ENCODE measurements at regions not wholly inside any gene's neighbourhood (a gene's known extent, or its start where the extent isn't known, plus 50 kb on each side); places are given as distances from the start of the nearest gene placed in this dataset.
A peak's percentile ranks its signal among the peaks of the same experiment; 100 is the strongest.

- Histone ChIP-seq H3K9ac (ENCODE audit: low read depth in 1 of 2, low read length in 2 of 2) (no peak overlapping the region), H3K4me1 (ENCODE audit: control insufficient read depth in 4 of 4, insufficient read depth in 4 of 4, low read length in 3 of 4) (no peaks in the 10 kb centered on the region), H3K36me3 (ENCODE audit: control insufficient read depth in 4 of 4, insufficient read depth in 3 of 4, low read depth in 1 of 4, low read length in 3 of 4) (no peaks in the 10 kb centered on the region), H3K27ac (ENCODE audit: low read depth in 1 of 2, low read length in 2 of 2) (no peak overlapping the region), H3K9me3 (ENCODE audit: control insufficient read depth in 4 of 4, low read length in 3 of 4) (no peaks in the 10 kb centered on the region), H3K27me3 (ENCODE audit: control insufficient read depth in 4 of 4, insufficient read depth in 4 of 4, low read length in 3 of 4) (no peaks in the 10 kb centered on the region), H3K4me3 (ENCODE audit: low read depth in 1 of 3, low read length in 3 of 3) (no peak overlapping the region)
- 76% methylated on average over 4 of the region's 4 CpGs for WGBS
- DNase-seq (ENCODE audit: low spot score), result no peak
- no peak for TF ChIP-seq EGR1 (IDR thresholded peaks at IDR 0.05; ENCODE audit: low read depth in 2 of 2)
- TF ChIP-seq ZBTB33 (IDR thresholded peaks at IDR 0.05), result no peak
- TF ChIP-seq FOXA1 (IDR thresholded peaks at IDR 0.05), result no peak
- no peak for TF ChIP-seq REST (IDR thresholded peaks at IDR 0.05)
Measured at GRCh38 chr11:87879118-87879517, 296.1 kb downstream of the RAB38 start.

- no peak for DNase-seq (ENCODE audit: low spot score)
- Histone ChIP-seq H3K9ac (ENCODE audit: low read depth in 1 of 2, low read length in 2 of 2) (no peak overlapping the region), H3K36me3 (ENCODE audit: control insufficient read depth in 4 of 4, insufficient read depth in 3 of 4, low read depth in 1 of 4, low read length in 3 of 4) (no peaks in the 10 kb centered on the region), H3K27me3 (ENCODE audit: control insufficient read depth in 4 of 4, insufficient read depth in 4 of 4, low read length in 3 of 4) (no peaks in the 10 kb centered on the region), H3K27ac (ENCODE audit: low read depth in 1 of 2, low read length in 2 of 2) (no peak overlapping the region), H3K4me1 (ENCODE audit: control insufficient read depth in 4 of 4, insufficient read depth in 4 of 4, low read length in 3 of 4) (no peaks in the 10 kb centered on the region), H3K9me3 (ENCODE audit: control insufficient read depth in 4 of 4, low read length in 3 of 4) (no peaks in the 10 kb centered on the region), H3K4me3 (ENCODE audit: low read depth in 1 of 3, low read length in 3 of 3) (no peak overlapping the region)
- WGBS, result 35% methylated on average over 2 of the region's 2 CpGs
- TF ChIP-seq JUND (IDR thresholded peaks at IDR 0.05) (no peak), FOXA1 (IDR thresholded peaks at IDR 0.05) (no peak), CTCF (IDR thresholded peaks at IDR 0.05; ENCODE audit: low read depth, low read length, missing input control) (peak; percentile 47), RXRA (IDR thresholded peaks at IDR 0.05) (no peak), SP1 (IDR thresholded peaks at IDR 0.05) (no peak), RAD21 (IDR thresholded peaks at IDR 0.05) (peak; percentile 53 to 70), YY1 (IDR thresholded peaks at IDR 0.05) (no peak), HNF4G (IDR thresholded peaks at IDR 0.05) (no peak)
Measured at GRCh38 chr11:87878373-87878825, 296.8 kb downstream of the RAB38 start.

- no peak overlapping the region for H3K27ac ChIP-seq (ENCODE audit: low read depth in 1 of 2, low read length in 2 of 2)
- DNase-seq (ENCODE audit: low spot score), result no peak
- no peaks in the 10 kb centered on the region for H3K36me3 ChIP-seq (ENCODE audit: control insufficient read depth in 4 of 4, insufficient read depth in 3 of 4, low read depth in 1 of 4, low read length in 3 of 4)
- H3K9ac ChIP-seq (ENCODE audit: low read depth in 1 of 2, low read length in 2 of 2), result no peak overlapping the region
- H3K27me3 ChIP-seq (ENCODE audit: control insufficient read depth in 4 of 4, insufficient read depth in 4 of 4, low read length in 3 of 4), result no peaks in the 10 kb centered on the region
- no peaks in the 10 kb centered on the region for H3K9me3 ChIP-seq (ENCODE audit: control insufficient read depth in 4 of 4, low read length in 3 of 4)
- no peak for TF ChIP-seq TAF1 (conservative IDR thresholded peaks at IDR 0.05)
- TF ChIP-seq JUND (IDR thresholded peaks at IDR 0.05), result no peak
- TF ChIP-seq SP1 (IDR thresholded peaks at IDR 0.05), result no peak
- TF ChIP-seq FOXA2 (IDR thresholded peaks at IDR 0.05), result no peak
- no peak for TF ChIP-seq REST (IDR thresholded peaks at IDR 0.05)
- no peak overlapping the region for H3K4me3 ChIP-seq (ENCODE audit: low read depth in 1 of 3, low read length in 3 of 3)
- H3K4me1 ChIP-seq (ENCODE audit: control insufficient read depth in 4 of 4, insufficient read depth in 4 of 4, low read length in 3 of 4), result no peaks in the 10 kb centered on the region
- 57% methylated on average over 2 of the region's 2 CpGs for WGBS
Measured at GRCh38 chr11:87871056-87871455, 304.2 kb downstream of the RAB38 start.

Measured in liver (tissue), 8 donors.